NT2/D1 (cell line): ENCODE measurements at regions not wholly inside any gene's neighbourhood (a gene's known extent, or its start where the extent isn't known, plus 50 kb on each side); places are given as distances from the start of the nearest gene placed in this dataset.

ENCODE experiments used
- SUZ12 ChIP-seq: IDR thresholded peaks from 2 replicates; pipeline ENCODE4 v1.6.1; 2011; ENCODE audit not compliant: insufficient read length, insufficient read depth; ENCODE audit errors: extremely low read depth
- YY1 ChIP-seq: IDR thresholded peaks from 2 replicates; pipeline ENCODE4 v1.6.1; 2011; ENCODE audit not compliant: insufficient read length, insufficient read depth

DNA sequence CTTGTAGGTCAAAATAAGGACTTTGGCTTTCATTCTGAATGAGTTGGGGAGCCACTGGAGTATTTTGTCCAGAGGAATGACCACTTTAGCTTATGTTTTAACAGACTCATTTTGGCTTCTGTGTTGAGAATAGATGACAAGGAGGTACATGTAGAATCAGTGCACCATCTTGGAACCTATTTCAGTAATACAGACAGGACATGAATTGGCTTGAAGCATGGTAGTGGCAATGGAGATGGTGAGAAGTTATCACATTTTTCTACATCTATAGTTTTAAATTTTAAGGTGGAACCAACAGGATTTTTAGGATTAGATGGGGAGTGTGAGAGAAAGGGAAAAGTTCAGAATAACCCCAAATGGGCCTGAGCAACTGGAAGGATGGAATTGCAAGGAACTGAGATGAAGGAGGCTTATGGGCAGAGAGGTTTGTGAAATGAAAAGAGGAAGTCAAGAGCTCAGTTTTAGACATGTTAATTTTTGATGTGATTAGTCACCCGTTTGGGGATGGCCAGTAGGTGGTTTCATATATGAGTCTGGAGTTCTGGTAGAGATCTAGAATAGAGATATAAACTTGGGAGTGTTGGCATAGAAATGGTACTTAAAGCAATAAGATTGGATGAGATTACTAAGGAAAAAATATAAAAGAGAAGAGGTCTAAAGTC is 89.2 kb upstream of the JAZF1 start:
- TF ChIP-seq SUZ12 (no peak), YY1 (no peak)
